ENCODE measurements at regions not wholly inside any gene's neighbourhood (a gene's known extent, or its start where the extent isn't known, plus 50 kb on each side); places are given as distances from the start of the nearest gene placed in this dataset.

- TF ChIP-seq POLR2AphosphoS5 (IDR thresholded peaks at IDR 0.05) (no peak), EP300 (IDR thresholded peaks at IDR 0.05) (no peak)
Measured at GRCh38 chr11:109729761-109730160, 307.8 kb downstream of the C11orf87 start.
